BLaER1 treated with 17β-estradiol and CSF1 and Interleukin-3, amounts not matched to agents 10 nM and 100 nM (cell line): ENCODE measurements at regions not wholly inside any gene's neighbourhood (a gene's known extent, or its start where the extent isn't known, plus 50 kb on each side); places are given as distances from the start of the nearest gene placed in this dataset.
A peak's percentile ranks its signal among the peaks of the same experiment; 100 is the strongest.
"Not testable (repeated sequence)": the region's sequence is repeated elsewhere in the genome, so short reads cannot be mapped to it uniquely, and the experiment has no call there.

Experiments
- H3K27ac ChIP-seq, 11 experiments: shearing (Covaris generic); formaldehyde crosslinking; 2 replicates each; pipeline ENCODE4 v1.8.1; 2022
- H3K27me3 ChIP-seq, 11 experiments: shearing (Covaris generic); formaldehyde crosslinking; 2 replicates each; pipeline ENCODE4 v1.8.1; 2022
- H3K36me3 ChIP-seq, 11 experiments: shearing (Covaris generic); formaldehyde crosslinking; 2 replicates each; pipeline ENCODE4 v1.8.1; 2022
- H3K4me1 ChIP-seq, 10 experiments: shearing (Covaris generic); formaldehyde crosslinking; 2 replicates each; pipeline ENCODE4 v1.8.1; 2022
- H3K4me2 ChIP-seq, 11 experiments: shearing (Covaris generic); formaldehyde crosslinking; 2 replicates each; pipeline ENCODE4 v1.8.1; 2022
- H3K4me3 ChIP-seq, 10 experiments: shearing (Covaris generic); formaldehyde crosslinking; 2 replicates each; pipeline ENCODE4 v1.8.1; 2022
- H3K9ac ChIP-seq, 11 experiments: shearing (Covaris generic); formaldehyde crosslinking; 2 replicates each; pipeline ENCODE4 v1.8.1; 2022
- H3K9me3 ChIP-seq, 11 experiments: shearing (Covaris generic); formaldehyde crosslinking; replicated peaks in 1 of 11; 2 replicates each; pipeline ENCODE4 v1.8.1; 2022
- H4K20me1 ChIP-seq, 11 experiments: shearing (Covaris generic); formaldehyde crosslinking; 2 replicates each; pipeline ENCODE4 v1.8.1; 2022
- Cebpa-rat ChIP-seq, 11 experiments: shearing (Covaris generic); IDR thresholded peaks; 2 replicates each; pipeline ENCODE4 v1.8.1; 2022

GRCh38 chr14:21768875-21769257, 95.2 kb upstream of the OR4E1 start:
- H3K4me1 ChIP-seq: no peaks in the 10 kb centered on the region
- H3K27me3 ChIP-seq: no peaks in the 10 kb centered on the region
- TF ChIP-seq Cebpa-rat (IDR thresholded peaks at IDR 0.05): no peak
- H3K9me3 ChIP-seq: peaks cover 0 to 8% (median 4%) of the 10 kb centered on the region in 11 experiments; a peak in 6 of 22 replicates
- H3K4me3 ChIP-seq: no peak overlapping the region
- H3K4me2 ChIP-seq: no peak overlapping the region
- H3K27ac ChIP-seq: no peak overlapping the region
- H3K9ac ChIP-seq: no peak overlapping the region
- H3K36me3 ChIP-seq: no peaks in the 10 kb centered on the region
- H4K20me1 ChIP-seq: no peaks in the 10 kb centered on the region

GRCh38 chr14:21768116-21768874, 94.7 kb upstream of the OR4E1 start:
- Histone ChIP-seq H4K20me1 (no peaks in the 10 kb centered on the region), H3K36me3 (no peaks in the 10 kb centered on the region), H3K4me1 (no peaks in the 10 kb centered on the region), H3K27ac (no peak overlapping the region), H3K9ac (no peak overlapping the region), H3K4me2 (no peak overlapping the region), H3K4me3 (no peak overlapping the region), H3K9me3 (peaks cover 0 to 8% (median 4%) of the 10 kb centered on the region in 11 experiments; a peak in 6 of 22 replicates), H3K27me3 (no peaks in the 10 kb centered on the region)
- TF ChIP-seq Cebpa-rat (IDR thresholded peaks at IDR 0.05): no peak

- H3K9ac ChIP-seq, H3K36me3 ChIP-seq, H3K27ac ChIP-seq, H4K20me1 ChIP-seq, H3K4me1 ChIP-seq, H3K27me3 ChIP-seq, H3K4me2 ChIP-seq, H3K4me3 ChIP-seq, H3K9me3 ChIP-seq: not testable (repeated sequence)
These were observed 86.7 kb upstream of the OR4E1 start for GRCh38 chr14:21760360-21760759.

- TF ChIP-seq Cebpa-rat (IDR thresholded peaks at IDR 0.05): no peak
- Histone ChIP-seq H3K36me3 (no peaks in the 10 kb centered on the region), H3K9me3 (no peaks in the 10 kb centered on the region), H3K27me3 (peaks cover 0 to 15% (median 0%) of the 10 kb centered on the region in 11 experiments; a peak in 4 of 22 replicates), H3K4me3 (no peak overlapping the region), H3K4me1 (peaks cover 15 to 20% (median 17%) of the 10 kb centered on the region in 10 experiments; a peak in 19 of 20 replicates), H3K4me2 (peak overlapping the region; percentile 24 to 69 (median 55)), H4K20me1 (no peaks in the 10 kb centered on the region; a peak in 1 of 22 replicates), H3K9ac (no peak overlapping the region), H3K27ac (0 out of 22 replicates have a peak overlapping the region, but pooled peaks of 1 of the 11 experiments have one; percentile 37)
These were observed 75.8 kb upstream of the OR4E1 start for GRCh38 chr14:21749306-21749868.

GRCh38 chr14:21748869-21749303, 75.3 kb upstream of the OR4E1 start:
- H3K4me2 ChIP-seq: peak overlapping the region; percentile 24 to 69 (median 55); a peak in 19 of 22 replicates
- H3K27ac ChIP-seq: 0 out of 22 replicates have a peak overlapping the region, but pooled peaks of 1 of the 11 experiments have one; percentile 37
- no peaks in the 10 kb centered on the region; a peak in 1 of 22 replicates for H4K20me1 ChIP-seq
- H3K4me3 ChIP-seq: no peak overlapping the region
- no peaks in the 10 kb centered on the region for H3K36me3 ChIP-seq
- TF ChIP-seq Cebpa-rat (IDR thresholded peaks at IDR 0.05): 0 out of 22 replicates have a peak, but pooled peaks of 2 of the 11 experiments have one; percentile 17 to 32
- H3K9ac ChIP-seq: no peak overlapping the region
- H3K27me3 ChIP-seq: peaks cover 0 to 15% (median 0%) of the 10 kb centered on the region in 11 experiments; a peak in 4 of 22 replicates
- no peaks in the 10 kb centered on the region for H3K9me3 ChIP-seq
- H3K4me1 ChIP-seq: peaks cover 15 to 20% (median 17%) of the 10 kb centered on the region in 10 experiments; a peak in 19 of 20 replicates

GRCh38 chr14:21735639-21736307, 62.2 kb upstream of the OR4E1 start:
- H3K4me3 ChIP-seq: no peak overlapping the region
- H3K36me3 ChIP-seq: no peaks in the 10 kb centered on the region
- no peaks in the 10 kb centered on the region for H3K9me3 ChIP-seq
- H4K20me1 ChIP-seq: no peaks in the 10 kb centered on the region
- no peak for TF ChIP-seq Cebpa-rat (IDR thresholded peaks at IDR 0.05)
- H3K9ac ChIP-seq: no peak overlapping the region
- H3K4me2 ChIP-seq: no peak overlapping the region
- H3K4me1 ChIP-seq: no peaks in the 10 kb centered on the region
- H3K27me3 ChIP-seq: no peaks in the 10 kb centered on the region
- no peak overlapping the region for H3K27ac ChIP-seq

- no peaks in the 10 kb centered on the region for H3K9me3 ChIP-seq
- H4K20me1 ChIP-seq: no peaks in the 10 kb centered on the region
- no peak overlapping the region for H3K9ac ChIP-seq
- no peak overlapping the region for H3K27ac ChIP-seq
- TF ChIP-seq Cebpa-rat (IDR thresholded peaks at IDR 0.05): no peak
- no peaks in the 10 kb centered on the region for H3K4me1 ChIP-seq
- H3K27me3 ChIP-seq: no peaks in the 10 kb centered on the region
- H3K4me2 ChIP-seq: no peak overlapping the region
- H3K4me3 ChIP-seq: no peak overlapping the region
- H3K36me3 ChIP-seq: no peaks in the 10 kb centered on the region
These were observed 61.6 kb upstream of the OR4E1 start for GRCh38 chr14:21735200-21735599.

GRCh38 chr14:21734457-21735074, 60.9 kb upstream of the OR4E1 start:
- Histone ChIP-seq H3K4me3 (no peak overlapping the region), H3K9me3 (no peaks in the 10 kb centered on the region), H3K36me3 (no peaks in the 10 kb centered on the region), H3K27me3 (no peaks in the 10 kb centered on the region), H3K4me1 (no peaks in the 10 kb centered on the region), H3K9ac (no peak overlapping the region), H3K27ac (no peak overlapping the region), H4K20me1 (no peaks in the 10 kb centered on the region), H3K4me2 (no peak overlapping the region)
- no peak for TF ChIP-seq Cebpa-rat (IDR thresholded peaks at IDR 0.05)

GRCh38 chr14:21729703-21730233, 56.1 kb upstream of the OR4E1 start:
- Histone ChIP-seq H3K4me3 (no peak overlapping the region), H3K27ac (no peak overlapping the region), H4K20me1 (no peaks in the 10 kb centered on the region), H3K36me3 (no peaks in the 10 kb centered on the region), H3K4me1 (no peaks in the 10 kb centered on the region), H3K9ac (no peak overlapping the region), H3K27me3 (no peaks in the 10 kb centered on the region), H3K9me3 (peaks cover 0 to 9% (median 0%) of the 10 kb centered on the region in 11 experiments; a peak in 2 of 22 replicates), H3K4me2 (no peak overlapping the region)
- no peak for TF ChIP-seq Cebpa-rat (IDR thresholded peaks at IDR 0.05)
